Mucosa of descending colon (tissue), 3 donors: ENCODE measurements at regions not wholly inside any gene's neighbourhood (a gene's known extent, or its start where the extent isn't known, plus 50 kb on each side); places are given as distances from the start of the nearest gene placed in this dataset.

Experiments
- ATAC-seq: fragments of 200-7000 bp; cut with Tn5 transposase; one replicate; pipeline ENCODE4 v1.9.1; 2020; ENCODE audit warnings: mild to moderate bottlenecking, moderate library complexity
- DNase-seq, 3 donors: peaks; one replicate each; pipeline ENCODE4 v3.0.0-alpha.2; 2020
- H3K36me3 ChIP-seq: fragments of 200-600 bp; one replicate; pipeline ENCODE4 v1.8.0; 2021; ENCODE audit warnings: low read depth, mild to moderate bottlenecking
- H3K4me1 ChIP-seq: fragments of 200-600 bp; one replicate; pipeline ENCODE4 v1.8.0; 2021; ENCODE audit warnings: low read depth, mild to moderate bottlenecking
- H3K4me3 ChIP-seq: fragments of 200-600 bp; one replicate; pipeline ENCODE4 v1.8.0; 2021; ENCODE audit warnings: mild to moderate bottlenecking
- H3K9me3 ChIP-seq: fragments of 200-600 bp; one replicate; pipeline ENCODE4 v1.8.0; 2021; ENCODE audit warnings: mild to moderate bottlenecking
- intact Hi-C, 2 donors: fragments of 100-400 bp; cut with DNase I in 1 of 2; cut with micrococcal nuclease in 1 of 2; formaldehyde crosslinking; loops; one replicate each; pipeline versions ENCODE4 v1.11.0 to v1.11.1; 2022; cut with DNase I, micrococcal nuclease
- TF ChIP-seq, protein P1 (sequence below): fragments of 200-600 bp; IDR thresholded peaks from one replicate; pipeline ENCODE4 v1.8.0; 2022; ENCODE audit warnings: antibody characterized with exemption, mild to moderate bottlenecking
- donor health status: DM: no; HTN: no; CAD: no; lungs with moderate emphysema.
- donor health status: DM: no; HTN: no; CAD: no.
- donor health status: DM: no; HTN: yes; CAD: no.

DNA sequence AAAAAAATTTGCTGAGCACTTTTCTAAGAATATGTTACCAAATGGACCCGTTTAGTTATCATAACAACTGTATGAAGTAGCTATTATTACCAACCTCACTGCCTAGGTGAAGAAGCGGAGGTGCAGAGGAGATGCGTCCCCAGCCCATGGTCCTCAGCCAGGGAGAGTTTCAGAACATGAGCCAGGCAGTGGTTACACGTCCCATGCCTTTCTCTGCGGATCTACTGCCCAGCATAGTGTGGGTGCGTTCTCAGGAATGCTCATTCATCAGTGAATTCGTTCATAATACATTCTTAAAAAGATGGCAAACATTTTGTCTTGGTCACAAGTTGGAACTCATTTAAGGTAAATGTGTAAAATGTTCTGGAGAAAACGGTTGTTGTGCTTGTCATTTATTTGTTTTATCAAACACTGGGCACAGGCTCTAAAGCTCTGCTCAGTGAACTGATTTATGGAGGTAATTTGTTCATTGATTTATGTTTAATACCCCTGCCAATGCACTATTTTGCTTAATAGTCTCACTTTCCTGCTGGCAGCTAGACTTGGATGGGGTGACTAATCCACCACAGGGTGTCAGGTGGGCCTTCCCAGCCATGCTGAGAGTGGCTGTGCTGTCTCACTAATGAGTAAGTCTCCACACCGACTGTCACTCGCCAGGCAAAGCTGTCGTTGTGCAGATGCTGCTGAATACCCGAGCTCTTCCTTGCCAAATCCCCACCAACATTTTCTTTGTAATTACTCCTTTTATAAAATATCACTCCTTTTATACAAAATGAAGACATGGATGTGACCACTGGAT lies 248.8 kb downstream of the TENT4A start:
- H3K36me3 ChIP-seq, result no peaks in the 10 kb centered on the region
- ATAC-seq, result no peak
- H3K4me3 ChIP-seq, result no peak overlapping the region
- no peaks in the 10 kb centered on the region for H3K4me1 ChIP-seq
- no peaks in the 10 kb centered on the region for H3K9me3 ChIP-seq
- intact Hi-C loops, result no loop called here
- TF ChIP-seq, protein P1, sequence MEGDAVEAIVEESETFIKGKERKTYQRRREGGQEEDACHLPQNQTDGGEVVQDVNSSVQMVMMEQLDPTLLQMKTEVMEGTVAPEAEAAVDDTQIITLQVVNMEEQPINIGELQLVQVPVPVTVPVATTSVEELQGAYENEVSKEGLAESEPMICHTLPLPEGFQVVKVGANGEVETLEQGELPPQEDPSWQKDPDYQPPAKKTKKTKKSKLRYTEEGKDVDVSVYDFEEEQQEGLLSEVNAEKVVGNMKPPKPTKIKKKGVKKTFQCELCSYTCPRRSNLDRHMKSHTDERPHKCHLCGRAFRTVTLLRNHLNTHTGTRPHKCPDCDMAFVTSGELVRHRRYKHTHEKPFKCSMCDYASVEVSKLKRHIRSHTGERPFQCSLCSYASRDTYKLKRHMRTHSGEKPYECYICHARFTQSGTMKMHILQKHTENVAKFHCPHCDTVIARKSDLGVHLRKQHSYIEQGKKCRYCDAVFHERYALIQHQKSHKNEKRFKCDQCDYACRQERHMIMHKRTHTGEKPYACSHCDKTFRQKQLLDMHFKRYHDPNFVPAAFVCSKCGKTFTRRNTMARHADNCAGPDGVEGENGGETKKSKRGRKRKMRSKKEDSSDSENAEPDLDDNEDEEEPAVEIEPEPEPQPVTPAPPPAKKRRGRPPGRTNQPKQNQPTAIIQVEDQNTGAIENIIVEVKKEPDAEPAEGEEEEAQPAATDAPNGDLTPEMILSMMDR, result no peak
- DNase-seq, result no peak

DNA sequence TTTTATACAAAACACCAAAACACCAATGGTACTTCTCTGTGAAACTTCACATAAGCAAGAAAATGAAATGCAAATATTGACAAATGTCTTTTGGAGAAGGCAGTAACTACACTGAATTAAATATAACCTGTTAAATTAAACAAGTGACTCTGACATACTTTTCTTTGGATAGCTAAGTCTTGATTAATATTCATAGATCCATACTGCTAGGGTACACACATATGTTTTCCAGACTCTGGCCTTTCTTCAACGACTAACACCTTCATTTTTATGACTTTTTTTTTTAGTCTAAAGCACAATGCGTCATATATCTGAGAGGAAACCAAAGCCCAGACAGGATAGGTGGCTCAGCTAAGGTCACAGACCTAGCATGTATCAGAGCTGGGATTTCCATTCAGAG lies 263.7 kb downstream of the TENT4A start:
- H3K36me3 ChIP-seq, result no peaks in the 10 kb centered on the region
- H3K4me3 ChIP-seq, result no peak overlapping the region
- DNase-seq, result no peak
- no peaks in the 10 kb centered on the region for H3K9me3 ChIP-seq
- intact Hi-C loops, result no loop called here
- ATAC-seq, result no peak
- TF ChIP-seq, protein P1, result no peak
- H3K4me1 ChIP-seq, result no peaks in the 10 kb centered on the region

DNA sequence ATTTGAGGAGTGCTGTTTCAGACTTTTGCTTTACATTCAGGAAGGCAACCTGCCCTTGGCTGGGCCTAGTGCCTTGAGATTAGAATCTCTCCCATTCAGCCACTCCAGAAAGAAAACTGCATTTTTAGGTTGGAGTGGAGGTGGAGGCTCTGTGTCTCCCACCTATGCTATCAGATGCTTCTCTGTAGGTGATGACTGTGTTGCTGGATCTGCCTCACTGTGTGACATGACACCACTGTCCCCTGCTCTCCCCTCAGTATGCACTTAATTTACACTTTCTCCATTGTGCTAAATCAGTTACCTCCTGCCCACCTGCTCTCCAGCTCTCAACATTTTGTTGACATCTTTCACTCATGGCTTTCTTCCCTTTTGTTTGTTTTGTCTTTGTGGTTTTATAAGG lies 265.8 kb downstream of the TENT4A start:
- no peak for ATAC-seq
- TF ChIP-seq, protein P1, result no peak
- no peak overlapping the region for H3K4me3 ChIP-seq
- intact Hi-C loops, result no loop called here
- DNase-seq, result no peak
- H3K9me3 ChIP-seq, result no peaks in the 10 kb centered on the region
- no peaks in the 10 kb centered on the region for H3K4me1 ChIP-seq
- H3K36me3 ChIP-seq, result no peaks in the 10 kb centered on the region

DNA sequence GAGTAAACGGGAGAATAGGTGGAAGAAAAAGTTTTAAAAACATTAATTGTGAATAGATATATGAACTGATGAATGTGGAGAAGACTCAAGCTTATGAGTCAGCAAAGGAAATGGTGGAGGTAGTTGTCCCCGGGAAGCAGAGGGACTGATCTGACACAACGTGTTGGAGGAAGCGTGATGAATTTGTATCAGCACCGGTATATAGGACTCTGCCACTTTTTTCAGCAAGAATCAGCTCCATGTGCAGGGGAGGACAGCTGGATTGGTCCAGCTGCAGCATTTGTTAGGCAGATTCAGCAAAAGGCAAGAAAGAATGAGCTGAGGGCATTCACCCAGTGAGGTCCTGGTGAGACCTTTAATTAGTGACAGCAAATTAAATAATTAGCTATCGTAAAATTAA lies 276.0 kb downstream of the TENT4A start:
- Histone ChIP-seq H3K4me1 (no peaks in the 10 kb centered on the region), H3K9me3 (no peaks in the 10 kb centered on the region), H3K36me3 (no peaks in the 10 kb centered on the region), H3K4me3 (no peak overlapping the region)
- TF ChIP-seq, protein P1, result no peak
- ATAC-seq (no peak), DNase-seq (no peak)
- intact Hi-C loops, result no loop called here

DNA sequence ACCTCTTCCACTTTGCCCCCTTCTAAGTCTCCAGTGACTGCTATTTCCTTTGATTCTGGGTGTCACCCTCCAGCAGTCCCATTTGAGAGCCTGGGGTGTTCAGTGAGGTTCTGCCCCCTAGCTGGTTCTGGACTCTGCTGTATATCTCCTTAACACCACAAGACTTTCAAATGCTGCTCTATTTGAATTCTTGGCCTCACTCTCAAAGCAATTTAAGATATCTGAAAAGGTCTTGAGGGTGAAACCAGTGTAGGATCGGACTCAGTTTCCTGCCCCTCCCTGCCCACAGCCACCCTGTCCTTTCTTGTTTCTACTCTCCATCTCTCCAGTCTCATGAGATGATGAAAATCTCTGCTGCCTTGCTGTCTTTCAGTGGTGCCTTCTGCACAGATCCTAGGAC lies 280.9 kb downstream of the TENT4A start:
- DNase-seq, result no peak

More for the DNA sequence above, 280.9 kb downstream of the TENT4A start:
- intact Hi-C loops, result no loop called here
- no peaks in the 10 kb centered on the region for H3K36me3 ChIP-seq
- TF ChIP-seq, protein P1, result no peak
- no peaks in the 10 kb centered on the region for H3K4me1 ChIP-seq
- peaks cover 5% of the 10 kb centered on the region for H3K9me3 ChIP-seq
- ATAC-seq, result no peak
- H3K4me3 ChIP-seq, result no peak overlapping the region
